ENCODE measurements at regions not wholly inside any gene's neighbourhood (a gene's known extent, or its start where the extent isn't known, plus 50 kb on each side); places are given as distances from the start of the nearest gene placed in this dataset.

- ATAC-seq (replicated peaks; ENCODE audit: extremely low read depth, poor library complexity, severe bottlenecking) (no peak), DNase-seq (ENCODE audit: low spot score in 2 of 2) (no peak)
- Mint-ChIP-seq H3K27ac (ENCODE audit: low read depth) (no peak overlapping the region), H3K36me3 (ENCODE audit: insufficient read depth) (no peaks in the 10 kb centered on the region), H3K27me3 (peaks cover 5% of the 10 kb centered on the region), H3K9me3 (no peaks in the 10 kb centered on the region), H3K4me3 (no peak overlapping the region), H3K4me1 (no peaks in the 10 kb centered on the region)
Measured at GRCh38 chr5:82404382-82404945, 126.3 kb upstream of the RPS23 start.

GRCh38 chr5:82403724-82404123 lies 125.6 kb upstream of the RPS23 start:
- H3K4me3 Mint-ChIP-seq: no peak overlapping the region
- no peaks in the 10 kb centered on the region for H3K4me1 Mint-ChIP-seq
- no peaks in the 10 kb centered on the region for H3K36me3 Mint-ChIP-seq (ENCODE audit: insufficient read depth)

GRCh38 chr5:82403026-82403425 lies 124.9 kb upstream of the RPS23 start:
- peaks cover 8% of the 10 kb centered on the region for H3K27me3 Mint-ChIP-seq
- H3K27ac Mint-ChIP-seq (ENCODE audit: low read depth): no peak overlapping the region
- ATAC-seq (replicated peaks; ENCODE audit: extremely low read depth, poor library complexity, severe bottlenecking) (no peak), DNase-seq (ENCODE audit: low spot score in 2 of 2) (no peak)
- H3K9me3 Mint-ChIP-seq: no peaks in the 10 kb centered on the region
- no peak overlapping the region for H3K4me3 Mint-ChIP-seq
- H3K4me1 Mint-ChIP-seq: no peaks in the 10 kb centered on the region
- H3K36me3 Mint-ChIP-seq (ENCODE audit: insufficient read depth): no peaks in the 10 kb centered on the region

More at GRCh38 chr5:82403724-82404123, 125.6 kb upstream of the RPS23 start:
- H3K27me3 Mint-ChIP-seq: peaks cover 8% of the 10 kb centered on the region
- DNase-seq (ENCODE audit: low spot score in 2 of 2) (no peak), ATAC-seq (replicated peaks; ENCODE audit: extremely low read depth, poor library complexity, severe bottlenecking) (no peak)
- H3K9me3 Mint-ChIP-seq: no peaks in the 10 kb centered on the region
- H3K27ac Mint-ChIP-seq (ENCODE audit: low read depth): no peak overlapping the region

- H3K27ac Mint-ChIP-seq (ENCODE audit: low read depth): no peak overlapping the region
- H3K4me3 Mint-ChIP-seq: no peak overlapping the region
Measured at GRCh38 chr5:82399111-82399510, 121.0 kb upstream of the RPS23 start.

GRCh38 chr5:82397741-82398320 lies 119.7 kb upstream of the RPS23 start:
- no peak overlapping the region for H3K27ac Mint-ChIP-seq (ENCODE audit: low read depth)
- peaks cover 18% of the 10 kb centered on the region for H3K27me3 Mint-ChIP-seq
- ATAC-seq (replicated peaks; ENCODE audit: extremely low read depth, poor library complexity, severe bottlenecking) (no peak), DNase-seq (ENCODE audit: low spot score in 2 of 2) (no peak)
- H3K4me3 Mint-ChIP-seq: no peak overlapping the region
- peaks cover 1% of the 10 kb centered on the region for H3K36me3 Mint-ChIP-seq (ENCODE audit: insufficient read depth)
- H3K4me1 Mint-ChIP-seq: no peaks in the 10 kb centered on the region
- H3K9me3 Mint-ChIP-seq: no peaks in the 10 kb centered on the region

More at GRCh38 chr5:82399111-82399510, 121.0 kb upstream of the RPS23 start:
- ATAC-seq (replicated peaks; ENCODE audit: extremely low read depth, poor library complexity, severe bottlenecking): no peak
- peaks cover 1% of the 10 kb centered on the region for H3K36me3 Mint-ChIP-seq (ENCODE audit: insufficient read depth)
- no peaks in the 10 kb centered on the region for H3K9me3 Mint-ChIP-seq
- H3K4me1 Mint-ChIP-seq: no peaks in the 10 kb centered on the region
- no peak for DNase-seq (ENCODE audit: low spot score in 2 of 2)
- H3K27me3 Mint-ChIP-seq: peaks cover 11% of the 10 kb centered on the region

- Mint-ChIP-seq H3K27ac (ENCODE audit: low read depth) (no peak overlapping the region), H3K27me3 (peaks cover 26% of the 10 kb centered on the region), H3K4me3 (no peak overlapping the region), H3K9me3 (no peaks in the 10 kb centered on the region), H3K4me1 (no peaks in the 10 kb centered on the region), H3K36me3 (ENCODE audit: insufficient read depth) (peaks cover 1% of the 10 kb centered on the region)
- no peak for DNase-seq (ENCODE audit: low spot score in 2 of 2)
- no peak for ATAC-seq (replicated peaks; ENCODE audit: extremely low read depth, poor library complexity, severe bottlenecking)
Measured at GRCh38 chr5:82396871-82397514, 118.8 kb upstream of the RPS23 start.

GRCh38 chr5:82396396-82396795 lies 118.2 kb upstream of the RPS23 start:
- no peaks in the 10 kb centered on the region for H3K9me3 Mint-ChIP-seq
- H3K4me3 Mint-ChIP-seq: no peak overlapping the region
- H3K27ac Mint-ChIP-seq (ENCODE audit: low read depth): no peak overlapping the region
- peaks cover 31% of the 10 kb centered on the region for H3K27me3 Mint-ChIP-seq
- DNase-seq (ENCODE audit: low spot score in 2 of 2): no peak
- H3K36me3 Mint-ChIP-seq (ENCODE audit: insufficient read depth): peaks cover 1% of the 10 kb centered on the region
- H3K4me1 Mint-ChIP-seq: no peaks in the 10 kb centered on the region
- no peak for ATAC-seq (replicated peaks; ENCODE audit: extremely low read depth, poor library complexity, severe bottlenecking)

GRCh38 chr5:82393951-82394350 lies 115.8 kb upstream of the RPS23 start:
- ATAC-seq (replicated peaks; ENCODE audit: extremely low read depth, poor library complexity, severe bottlenecking) (no peak), DNase-seq (ENCODE audit: low spot score in 2 of 2) (no peak)
- no peak overlapping the region for H3K27ac Mint-ChIP-seq (ENCODE audit: low read depth)
- H3K36me3 Mint-ChIP-seq (ENCODE audit: insufficient read depth): peaks cover 1% of the 10 kb centered on the region
- H3K4me1 Mint-ChIP-seq: no peaks in the 10 kb centered on the region
- no peak overlapping the region for H3K4me3 Mint-ChIP-seq
- no peaks in the 10 kb centered on the region for H3K9me3 Mint-ChIP-seq
- H3K27me3 Mint-ChIP-seq: peaks cover 40% of the 10 kb centered on the region

- no peaks in the 10 kb centered on the region for H3K9me3 Mint-ChIP-seq
- ATAC-seq (replicated peaks; ENCODE audit: extremely low read depth, poor library complexity, severe bottlenecking) (no peak), DNase-seq (ENCODE audit: low spot score in 2 of 2) (no peak)
- no peak overlapping the region for H3K27ac Mint-ChIP-seq (ENCODE audit: low read depth)
- peaks cover 46% of the 10 kb centered on the region for H3K27me3 Mint-ChIP-seq
- no peaks in the 10 kb centered on the region for H3K4me1 Mint-ChIP-seq
- H3K4me3 Mint-ChIP-seq: no peak overlapping the region
- H3K36me3 Mint-ChIP-seq (ENCODE audit: insufficient read depth): no peaks in the 10 kb centered on the region
Measured at GRCh38 chr5:82390088-82390487, 111.9 kb upstream of the RPS23 start.

GRCh38 chr5:82389347-82389746 lies 111.2 kb upstream of the RPS23 start:
- ATAC-seq (replicated peaks; ENCODE audit: extremely low read depth, poor library complexity, severe bottlenecking): no peak
- Mint-ChIP-seq H3K9me3 (no peaks in the 10 kb centered on the region), H3K27me3 (peaks cover 46% of the 10 kb centered on the region), H3K4me3 (no peak overlapping the region), H3K4me1 (no peaks in the 10 kb centered on the region), H3K27ac (ENCODE audit: low read depth) (no peak overlapping the region), H3K36me3 (ENCODE audit: insufficient read depth) (no peaks in the 10 kb centered on the region)
- no peak for DNase-seq (ENCODE audit: low spot score in 2 of 2)

GRCh38 chr5:82388181-82388580 lies 110.0 kb upstream of the RPS23 start:
- ATAC-seq (replicated peaks; ENCODE audit: extremely low read depth, poor library complexity, severe bottlenecking) (no peak), DNase-seq (ENCODE audit: low spot score in 2 of 2) (no peak)
- no peaks in the 10 kb centered on the region for H3K9me3 Mint-ChIP-seq
- H3K4me1 Mint-ChIP-seq: no peaks in the 10 kb centered on the region
- H3K4me3 Mint-ChIP-seq: no peak overlapping the region
- H3K27ac Mint-ChIP-seq (ENCODE audit: low read depth): no peak overlapping the region
- peaks cover 48% of the 10 kb centered on the region for H3K27me3 Mint-ChIP-seq
- H3K36me3 Mint-ChIP-seq (ENCODE audit: insufficient read depth): no peaks in the 10 kb centered on the region

- H3K36me3 Mint-ChIP-seq (ENCODE audit: insufficient read depth): no peaks in the 10 kb centered on the region
- H3K27ac Mint-ChIP-seq (ENCODE audit: low read depth): no peak overlapping the region
- H3K9me3 Mint-ChIP-seq: no peaks in the 10 kb centered on the region
- no peaks in the 10 kb centered on the region for H3K4me1 Mint-ChIP-seq
- H3K4me3 Mint-ChIP-seq: no peak overlapping the region
- no peak for ATAC-seq (replicated peaks; ENCODE audit: extremely low read depth, poor library complexity, severe bottlenecking)
- peaks cover 52% of the 10 kb centered on the region for H3K27me3 Mint-ChIP-seq
- no peak for DNase-seq (ENCODE audit: low spot score in 2 of 2)
Measured at GRCh38 chr5:82387819-82388166, 109.6 kb upstream of the RPS23 start.

Measured in central memory CD8-positive, alpha-beta T cell (primary cell).